Transverse colon (tissue), 3 donors: ENCODE measurements at regions not wholly inside any gene's neighbourhood (a gene's known extent, or its start where the extent isn't known, plus 50 kb on each side); places are given as distances from the start of the nearest gene placed in this dataset.

Source experiments
- CTCF ChIP-seq, 5 experiments: fragments of 200-600 bp in 3 of 5; fragments of 450-650 bp in 2 of 5; sonication (generic) in 3 of 5; IDR thresholded peaks; 1 replicate in 2 of 5; 2 replicates in 3 of 5; pipeline ENCODE4 v1.5.1; 2016 to 2017; ENCODE audit warnings: antibody characterized with exemption in 5 of 5, inconsistent platforms in 3 of 5, mild to moderate bottlenecking in 2 of 5, moderate library complexity in 1 of 5
- EP300 ChIP-seq: sonication (generic); formaldehyde crosslinking; IDR thresholded peaks from one replicate; pipeline ENCODE4 v1.6.1; 2017; ENCODE audit warnings: antibody characterized with exemption, low read depth
- POLR2A ChIP-seq: fragments of 450-650 bp; IDR thresholded peaks from one replicate; pipeline ENCODE4 v1.6.1; 2016; ENCODE audit warnings: antibody characterized with exemption, mild to moderate bottlenecking, moderate library complexity

GRCh38 chr2:5841126-5841525, 148.9 kb downstream of the SOX11 start:
- TF ChIP-seq CTCF (IDR thresholded peaks at IDR 0.05), result no peak
- no peak for TF ChIP-seq EP300
- no peak for TF ChIP-seq POLR2A
